ENCODE measurements at regions not wholly inside any gene's neighbourhood (a gene's known extent, or its start where the extent isn't known, plus 50 kb on each side); places are given as distances from the start of the nearest gene placed in this dataset.

DNA sequence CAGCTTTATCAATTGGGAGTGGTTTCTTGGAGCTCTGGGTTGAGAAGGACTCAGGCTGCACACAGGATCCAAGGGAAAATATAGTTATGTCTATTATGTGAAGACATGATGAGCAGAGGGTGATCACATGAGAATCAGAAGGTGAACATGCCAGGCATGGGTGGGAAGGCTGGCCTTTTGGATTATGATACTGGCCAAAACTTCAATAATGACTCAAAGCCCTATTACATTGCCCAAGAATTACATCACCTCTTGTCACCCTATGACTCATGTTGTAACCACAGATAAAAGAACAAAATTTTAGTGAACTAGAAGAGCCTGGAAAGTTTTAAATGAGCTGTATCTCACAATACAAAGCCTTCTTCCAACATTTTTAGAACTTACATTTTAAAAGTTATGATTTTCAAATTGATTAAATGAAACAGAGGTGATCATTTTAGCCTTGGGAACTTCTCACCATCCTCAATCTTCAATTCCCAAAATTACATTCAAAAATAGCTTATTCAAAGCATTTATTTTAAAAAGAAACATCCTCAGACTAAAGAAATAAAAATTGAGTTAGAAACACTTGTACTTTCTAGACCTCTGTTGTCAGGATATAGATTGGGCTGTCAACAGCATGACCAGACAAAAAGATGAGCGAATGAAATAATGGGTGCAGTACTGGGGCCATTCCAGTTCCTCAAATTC, 428.3 kb downstream of the MBD2 start:
- peaks cover 25% of the 10 kb centered on the region for H3K9me3 Mint-ChIP-seq
- no peak overlapping the region for H3K27ac Mint-ChIP-seq
- no peaks in the 10 kb centered on the region for H3K27me3 Mint-ChIP-seq

DNA sequence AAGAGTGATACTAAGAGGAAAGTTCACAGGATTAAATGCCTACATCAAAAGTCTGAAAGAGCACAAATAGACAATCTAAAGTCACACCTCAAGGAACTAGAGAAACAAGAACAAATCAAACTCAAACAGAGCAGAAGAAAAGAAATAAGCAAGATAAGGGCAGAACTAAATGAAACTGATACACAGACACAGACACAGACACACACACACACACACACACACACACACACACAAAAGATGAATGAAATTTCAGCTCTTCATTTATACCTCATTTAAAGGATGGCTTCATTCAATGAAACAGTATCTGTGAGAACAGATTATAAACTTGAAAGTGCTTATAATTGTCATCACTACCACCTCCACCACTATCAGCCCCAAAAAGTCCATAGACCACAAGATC, 428.9 kb downstream of the MBD2 start:
- Mint-ChIP-seq H3K4me3 (no peak overlapping the region), H3K4me1 (ENCODE audit: low read depth) (no peaks in the 10 kb centered on the region), H3K27ac (no peak overlapping the region), H3K9me3 (peaks cover 25% of the 10 kb centered on the region), H3K27me3 (no peaks in the 10 kb centered on the region), H3K36me3 (ENCODE audit: low read depth) (no peaks in the 10 kb centered on the region)
- intact Hi-C loops (cut with micrococcal nuclease): no loop called here

More for the DNA sequence above, 428.3 kb downstream of the MBD2 start:
- intact Hi-C loops (cut with micrococcal nuclease): no loop called here
- no peaks in the 10 kb centered on the region for H3K36me3 Mint-ChIP-seq (ENCODE audit: low read depth)
- H3K4me3 Mint-ChIP-seq: no peak overlapping the region
- no peaks in the 10 kb centered on the region for H3K4me1 Mint-ChIP-seq (ENCODE audit: low read depth)

DNA sequence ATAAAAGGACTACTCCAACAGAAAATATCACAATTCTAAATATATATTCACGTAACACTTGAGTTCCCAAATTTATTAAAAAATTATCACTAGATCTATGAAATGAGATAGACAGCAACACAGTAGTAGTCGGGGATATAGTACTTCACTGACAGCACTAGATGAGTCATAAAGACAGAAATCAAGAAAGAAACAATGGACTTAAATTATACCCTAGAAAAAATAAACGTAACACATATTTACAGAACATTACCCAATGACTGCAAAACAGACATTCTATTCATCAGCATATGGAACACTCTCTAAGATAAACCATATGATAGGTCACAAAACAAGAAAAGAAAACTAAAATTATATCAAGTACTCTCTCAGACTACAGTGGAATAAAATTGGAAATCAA, 429.4 kb downstream of the MBD2 start:
- H3K27me3 Mint-ChIP-seq: no peaks in the 10 kb centered on the region
- intact Hi-C loops (cut with micrococcal nuclease): no loop called here
- H3K4me3 Mint-ChIP-seq: no peak overlapping the region
- H3K27ac Mint-ChIP-seq: no peak overlapping the region
- H3K4me1 Mint-ChIP-seq (ENCODE audit: low read depth): no peaks in the 10 kb centered on the region
- H3K36me3 Mint-ChIP-seq (ENCODE audit: low read depth): no peaks in the 10 kb centered on the region
- peaks cover 25% of the 10 kb centered on the region for H3K9me3 Mint-ChIP-seq

DNA sequence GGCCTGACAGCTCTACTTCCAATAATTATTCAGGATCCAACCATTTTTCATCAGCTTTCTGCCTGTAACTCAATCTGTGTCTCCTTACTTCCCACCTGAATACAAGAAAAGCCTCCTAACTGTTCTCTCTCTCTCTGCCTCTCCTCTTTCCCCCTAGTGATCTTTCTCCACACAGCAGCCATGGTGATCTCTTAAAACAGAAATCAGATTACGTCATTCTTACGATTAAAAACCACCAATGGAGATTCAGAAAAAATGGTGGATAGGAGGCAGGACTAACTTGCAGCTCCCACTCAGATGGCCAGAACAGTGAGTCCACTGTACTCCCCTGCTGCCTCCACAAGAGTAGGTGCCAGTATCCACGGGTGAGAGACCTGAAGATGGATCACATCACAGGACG, 431.7 kb downstream of the MBD2 start:
- no peak overlapping the region for H3K27ac Mint-ChIP-seq
- peaks cover 25% of the 10 kb centered on the region for H3K9me3 Mint-ChIP-seq
- no peaks in the 10 kb centered on the region for H3K27me3 Mint-ChIP-seq
- intact Hi-C loops (cut with micrococcal nuclease): no loop called here
- H3K4me1 Mint-ChIP-seq (ENCODE audit: low read depth): no peaks in the 10 kb centered on the region
- H3K36me3 Mint-ChIP-seq (ENCODE audit: low read depth): no peaks in the 10 kb centered on the region
- no peak overlapping the region for H3K4me3 Mint-ChIP-seq

DNA sequence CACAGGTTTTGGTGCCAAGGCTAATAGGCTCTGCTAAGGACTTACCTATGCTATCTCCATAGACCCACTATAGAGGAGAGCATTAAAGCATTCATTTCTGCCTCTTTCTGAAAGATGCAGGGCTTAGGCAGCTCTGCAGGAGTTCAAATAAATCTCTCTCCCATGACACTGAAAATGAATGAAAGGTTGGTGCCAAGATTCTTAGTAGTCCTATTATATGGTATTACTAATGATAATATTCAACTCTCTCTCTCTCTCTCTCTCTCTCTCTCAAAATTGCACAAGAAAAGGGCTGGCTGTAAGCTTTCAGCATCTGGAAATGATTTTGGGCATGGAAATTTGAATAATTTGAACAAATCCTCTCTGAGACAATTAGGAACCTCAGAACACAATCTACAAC, 433.7 kb downstream of the MBD2 start:
- H3K27me3 Mint-ChIP-seq: no peaks in the 10 kb centered on the region
- H3K4me1 Mint-ChIP-seq (ENCODE audit: low read depth): no peaks in the 10 kb centered on the region
- H3K4me3 Mint-ChIP-seq: no peak overlapping the region
- no peak overlapping the region for H3K27ac Mint-ChIP-seq
- intact Hi-C loops (cut with micrococcal nuclease): no loop called here
- peaks cover 24% of the 10 kb centered on the region for H3K9me3 Mint-ChIP-seq
- H3K36me3 Mint-ChIP-seq (ENCODE audit: low read depth): no peaks in the 10 kb centered on the region

DNA sequence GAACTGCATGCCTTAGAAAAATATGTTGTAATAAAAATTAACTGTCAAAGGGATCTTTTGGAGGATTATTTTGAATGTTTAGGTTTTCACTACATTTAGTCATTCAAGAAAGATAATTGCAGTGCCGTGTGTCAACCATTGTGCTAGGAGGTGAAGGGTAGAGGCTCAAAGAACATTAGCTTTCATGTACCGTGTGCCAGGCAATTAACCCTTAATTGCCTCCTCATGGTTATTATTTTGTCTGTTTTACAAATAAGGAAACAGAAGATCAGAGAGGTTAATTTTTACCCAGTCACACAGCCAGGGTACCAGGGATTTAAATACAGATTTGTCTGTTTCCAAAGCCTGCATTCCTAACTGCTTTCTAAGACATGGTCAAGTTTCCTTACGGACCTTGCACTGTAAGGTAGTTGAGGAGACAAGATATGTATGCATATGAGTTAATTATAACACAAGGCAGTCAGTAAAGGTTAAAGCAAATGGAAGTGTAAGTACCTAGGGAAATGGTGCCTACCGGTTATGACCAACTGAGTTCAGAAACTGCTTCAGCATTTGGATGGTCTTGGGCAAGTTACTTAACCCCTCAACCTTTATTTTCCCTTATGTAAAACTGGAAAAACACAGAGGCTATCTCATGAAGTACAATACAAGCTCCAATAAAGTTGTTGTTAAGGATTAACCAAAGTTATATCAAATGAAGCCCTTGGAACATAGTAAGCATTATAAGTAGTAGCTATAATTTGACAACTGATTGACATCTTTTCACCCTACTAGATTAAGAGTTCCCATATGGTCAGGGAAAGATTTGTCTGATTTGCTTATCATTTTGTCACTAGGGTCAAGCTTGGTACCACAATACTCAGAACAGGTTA, 434.9 kb downstream of the MBD2 start:
- Mint-ChIP-seq H3K36me3 (ENCODE audit: low read depth) (no peaks in the 10 kb centered on the region), H3K27ac (no peak overlapping the region), H3K9me3 (peaks cover 16% of the 10 kb centered on the region), H3K27me3 (no peaks in the 10 kb centered on the region), H3K4me1 (ENCODE audit: low read depth) (no peaks in the 10 kb centered on the region), H3K4me3 (no peak overlapping the region)
- intact Hi-C loops (cut with micrococcal nuclease): no loop called here

DNA sequence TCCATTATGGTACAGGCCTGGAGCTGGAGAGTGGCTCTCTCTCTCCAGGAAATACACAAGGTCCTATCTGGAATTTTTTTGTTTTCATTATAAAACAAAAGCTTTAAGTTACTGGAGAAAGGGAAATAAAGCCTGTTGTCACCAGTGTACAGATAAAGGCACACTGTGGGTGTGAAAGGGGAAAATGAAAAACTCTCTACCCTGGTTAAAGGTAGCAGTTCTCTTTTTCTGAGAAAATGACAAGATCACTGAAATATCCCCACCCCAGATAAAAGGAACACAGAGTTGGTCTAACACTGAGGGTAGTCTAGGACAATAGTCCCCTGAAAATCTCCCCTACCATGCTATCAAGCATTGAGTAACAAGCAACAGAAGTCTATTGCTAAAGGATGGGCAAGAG, 438.7 kb downstream of the MBD2 start:
- Mint-ChIP-seq H3K27me3 (no peaks in the 10 kb centered on the region), H3K9me3 (no peaks in the 10 kb centered on the region), H3K4me3 (no peak overlapping the region), H3K4me1 (ENCODE audit: low read depth) (no peaks in the 10 kb centered on the region), H3K27ac (no peak overlapping the region), H3K36me3 (ENCODE audit: low read depth) (no peaks in the 10 kb centered on the region)
- intact Hi-C loops (cut with micrococcal nuclease): no loop called here

DNA sequence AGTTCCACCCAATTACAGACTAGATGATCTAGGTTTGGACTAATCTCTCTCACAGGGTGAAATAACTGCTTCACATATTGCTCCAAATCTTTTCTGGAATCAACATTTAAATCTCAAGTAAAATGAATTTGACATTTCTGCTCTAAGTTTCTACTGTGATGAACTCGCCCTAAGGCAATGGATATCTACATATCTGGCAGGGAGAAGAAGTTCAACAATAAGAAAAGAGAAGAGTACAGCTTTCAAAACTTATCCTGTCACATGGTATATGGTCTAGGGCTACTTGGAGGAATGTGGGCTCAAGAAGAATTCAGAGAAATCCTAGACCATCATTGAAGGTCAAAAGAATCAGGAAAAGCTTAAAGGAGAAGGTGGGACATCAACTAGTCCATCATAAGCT, 440.2 kb downstream of the MBD2 start:
- intact Hi-C loops (cut with micrococcal nuclease): no loop called here
- peaks cover 12% of the 10 kb centered on the region for H3K9me3 Mint-ChIP-seq
- H3K4me3 Mint-ChIP-seq: no peak overlapping the region
- no peaks in the 10 kb centered on the region for H3K4me1 Mint-ChIP-seq (ENCODE audit: low read depth)
- H3K27me3 Mint-ChIP-seq: no peaks in the 10 kb centered on the region
- no peaks in the 10 kb centered on the region for H3K36me3 Mint-ChIP-seq (ENCODE audit: low read depth)
- H3K27ac Mint-ChIP-seq: no peak overlapping the region

DNA sequence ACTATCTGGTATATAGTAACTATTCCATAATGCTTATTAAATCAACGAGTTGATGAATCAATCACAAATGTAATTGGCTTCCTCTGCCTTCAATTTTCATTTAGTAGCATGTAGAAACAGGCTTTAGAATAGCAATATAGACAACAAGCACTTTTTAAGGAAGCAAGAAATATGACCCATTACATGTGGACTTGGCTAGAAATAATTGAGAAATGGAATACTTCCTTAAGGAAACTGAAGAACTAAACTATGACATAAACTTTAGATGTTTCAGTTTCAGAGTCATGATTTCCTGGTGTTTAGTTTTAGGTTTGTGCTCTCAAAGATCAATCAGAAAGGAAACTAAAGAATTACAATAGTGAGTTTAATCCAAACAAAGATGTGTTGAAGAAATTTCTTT, 443.8 kb downstream of the MBD2 start:
- intact Hi-C loops (cut with micrococcal nuclease): no loop called here
- Mint-ChIP-seq H3K9me3 (peaks cover 24% of the 10 kb centered on the region), H3K36me3 (ENCODE audit: low read depth) (no peaks in the 10 kb centered on the region), H3K4me3 (no peak overlapping the region), H3K27ac (no peak overlapping the region), H3K4me1 (ENCODE audit: low read depth) (no peaks in the 10 kb centered on the region), H3K27me3 (no peaks in the 10 kb centered on the region)

DNA sequence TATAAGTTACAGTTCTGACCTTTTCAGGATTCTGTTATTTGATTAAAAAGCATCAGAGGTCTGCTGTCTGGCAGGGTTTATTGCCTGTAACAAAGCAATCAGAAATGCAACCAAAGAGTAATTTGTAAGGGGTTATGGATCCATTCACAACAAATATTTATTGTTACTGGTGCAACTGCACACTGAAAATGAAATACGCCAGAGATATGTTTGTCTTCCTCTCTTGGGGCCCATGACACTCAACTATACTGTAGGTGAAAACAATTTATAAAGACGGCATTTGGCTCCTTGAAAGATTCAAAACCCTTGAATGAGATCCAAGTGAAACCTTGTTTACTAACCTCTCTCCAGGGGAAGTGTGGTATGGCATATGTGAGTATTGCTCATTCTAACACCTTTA, 452.2 kb downstream of the MBD2 start:
- no peaks in the 10 kb centered on the region for H3K36me3 Mint-ChIP-seq (ENCODE audit: low read depth)
- intact Hi-C loops (cut with micrococcal nuclease): no loop called here
- H3K27me3 Mint-ChIP-seq: no peaks in the 10 kb centered on the region
- peaks cover 32% of the 10 kb centered on the region for H3K9me3 Mint-ChIP-seq
- H3K4me1 Mint-ChIP-seq (ENCODE audit: low read depth): no peaks in the 10 kb centered on the region
- H3K4me3 Mint-ChIP-seq: no peak overlapping the region
- H3K27ac Mint-ChIP-seq: no peak overlapping the region

DNA sequence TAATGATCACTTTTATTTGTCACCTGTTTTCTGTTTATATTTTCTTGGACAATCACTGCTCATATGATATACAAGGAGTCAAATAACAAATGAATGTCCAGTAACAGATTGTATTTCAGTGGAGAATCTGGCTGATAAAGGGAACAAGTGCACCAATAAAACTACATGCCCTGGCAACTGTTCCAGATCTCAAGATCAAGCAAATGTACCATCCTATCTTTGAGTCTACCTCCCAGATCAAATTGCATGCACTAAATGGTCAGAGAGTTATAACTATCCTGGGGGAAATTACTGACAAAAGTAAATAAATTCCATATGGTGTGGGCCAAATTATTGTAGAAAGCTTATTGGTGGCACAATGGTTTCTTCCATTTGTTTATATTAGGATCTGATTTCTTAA, 452.8 kb downstream of the MBD2 start:
- no peaks in the 10 kb centered on the region for H3K4me1 Mint-ChIP-seq (ENCODE audit: low read depth)

DNA sequence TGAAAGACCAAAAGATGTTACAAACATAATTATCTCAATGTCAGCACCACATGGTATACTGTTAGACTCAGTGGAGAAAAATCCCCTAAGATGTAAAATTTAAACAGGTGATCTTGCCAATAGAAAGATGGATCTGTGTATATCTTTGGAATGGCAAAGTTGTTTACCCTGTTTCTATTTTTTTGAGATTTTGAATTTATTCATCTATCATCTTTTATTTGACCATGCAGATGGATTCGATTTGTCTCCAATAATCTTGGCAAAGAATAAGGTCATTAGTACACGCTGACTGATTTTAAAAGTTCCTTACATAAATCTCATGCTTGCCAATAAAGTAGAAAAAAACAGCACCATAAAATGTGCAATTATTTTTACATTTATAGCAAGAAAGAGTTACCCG, 459.3 kb downstream of the MBD2 start:
- Mint-ChIP-seq H3K36me3 (ENCODE audit: low read depth) (no peaks in the 10 kb centered on the region), H3K9me3 (peaks cover 53% of the 10 kb centered on the region), H3K4me1 (ENCODE audit: low read depth) (no peaks in the 10 kb centered on the region), H3K27ac (no peak overlapping the region), H3K4me3 (no peak overlapping the region), H3K27me3 (no peaks in the 10 kb centered on the region)
- intact Hi-C loops (cut with micrococcal nuclease): no loop called here

More for the DNA sequence above, 452.8 kb downstream of the MBD2 start:
- no peaks in the 10 kb centered on the region for H3K27me3 Mint-ChIP-seq
- intact Hi-C loops (cut with micrococcal nuclease): no loop called here
- H3K36me3 Mint-ChIP-seq (ENCODE audit: low read depth): no peaks in the 10 kb centered on the region
- H3K27ac Mint-ChIP-seq: no peak overlapping the region
- peaks cover 38% of the 10 kb centered on the region for H3K9me3 Mint-ChIP-seq
- H3K4me3 Mint-ChIP-seq: no peak overlapping the region

DNA sequence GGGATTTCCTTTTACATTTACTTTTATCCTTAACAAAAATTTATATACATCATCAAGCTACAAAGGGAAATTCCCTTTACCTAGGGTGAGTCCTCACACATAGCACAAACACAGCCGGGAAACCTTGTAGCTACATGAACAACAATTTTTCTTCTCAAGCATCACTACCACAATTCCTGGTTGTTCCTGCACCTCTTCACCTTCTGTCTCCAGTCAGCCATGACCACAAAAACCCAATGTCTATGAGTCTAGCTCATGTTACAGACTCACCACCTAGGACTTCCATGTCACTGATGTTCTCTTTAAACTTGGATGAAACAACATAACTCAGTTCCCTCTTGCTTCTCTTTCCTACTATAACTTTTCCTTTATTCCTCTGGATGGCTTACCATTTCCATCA, 460.4 kb downstream of the MBD2 start:
- H3K27me3 Mint-ChIP-seq: no peaks in the 10 kb centered on the region
- no peaks in the 10 kb centered on the region for H3K36me3 Mint-ChIP-seq (ENCODE audit: low read depth)
- H3K27ac Mint-ChIP-seq: no peak overlapping the region
- intact Hi-C loops (cut with micrococcal nuclease): no loop called here
- peaks cover 53% of the 10 kb centered on the region for H3K9me3 Mint-ChIP-seq
- H3K4me1 Mint-ChIP-seq (ENCODE audit: low read depth): no peaks in the 10 kb centered on the region
- no peak overlapping the region for H3K4me3 Mint-ChIP-seq

DNA sequence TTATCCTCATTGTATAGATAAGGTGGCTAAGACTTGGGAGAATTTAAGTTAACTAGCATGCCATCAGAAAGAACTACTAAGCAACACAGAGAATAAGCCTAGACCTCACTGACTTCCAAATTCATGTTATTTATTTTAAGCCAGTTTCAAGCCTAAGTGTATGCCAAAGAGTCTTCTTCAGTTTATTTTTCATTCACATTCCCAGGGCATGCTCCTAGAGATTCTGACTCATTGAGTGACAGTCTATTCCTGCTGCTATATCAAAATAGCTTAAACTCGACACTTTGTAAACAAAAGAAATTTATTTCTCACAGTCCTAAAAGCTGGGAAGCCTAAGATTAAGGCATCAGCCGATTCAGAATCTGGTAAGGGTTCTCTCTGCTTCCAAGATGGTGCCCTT, 467.1 kb downstream of the MBD2 start:
- intact Hi-C loops (cut with micrococcal nuclease): no loop called here
- H3K4me1 Mint-ChIP-seq (ENCODE audit: low read depth): no peaks in the 10 kb centered on the region
- H3K27me3 Mint-ChIP-seq: no peaks in the 10 kb centered on the region
- H3K4me3 Mint-ChIP-seq: no peak overlapping the region
- H3K27ac Mint-ChIP-seq: no peak overlapping the region
- H3K36me3 Mint-ChIP-seq (ENCODE audit: low read depth): no peaks in the 10 kb centered on the region
- H3K9me3 Mint-ChIP-seq: peaks cover 12% of the 10 kb centered on the region

DNA sequence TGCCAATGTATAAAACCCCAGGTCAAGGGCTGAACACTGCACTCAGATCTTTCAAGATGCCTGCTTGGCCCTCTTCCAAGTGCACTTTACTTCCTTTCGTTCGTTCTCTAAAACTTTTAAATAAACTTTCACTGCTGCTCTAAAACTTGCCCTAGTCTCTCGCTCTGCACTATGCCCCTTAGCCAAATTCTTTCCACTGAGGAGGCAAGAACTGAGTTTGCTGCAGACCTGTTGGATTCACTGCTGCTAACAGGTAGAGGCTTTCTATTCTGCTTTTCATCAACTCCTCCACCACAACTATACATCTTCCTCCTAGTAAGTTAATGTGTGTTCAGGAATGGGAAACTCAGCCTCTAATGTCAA, 467.9 kb downstream of the MBD2 start:
- Mint-ChIP-seq H3K27ac (no peak overlapping the region), H3K27me3 (no peaks in the 10 kb centered on the region), H3K4me3 (no peak overlapping the region), H3K36me3 (ENCODE audit: low read depth) (no peaks in the 10 kb centered on the region), H3K4me1 (ENCODE audit: low read depth) (no peaks in the 10 kb centered on the region), H3K9me3 (peaks cover 4% of the 10 kb centered on the region)
- intact Hi-C loops (cut with micrococcal nuclease): no loop called here

Measured in dendritic cell treated with granulocyte-macrophage colony-stimulating factor and Interleukin-4, amounts not matched to agents 40 ng/mL and 50 ng/mL, for 4 days (primary cell).